Iris pigment epithelial cell (primary cell): ENCODE measurements at regions not wholly inside any gene's neighbourhood (a gene's known extent, or its start where the extent isn't known, plus 50 kb on each side); places are given as distances from the start of the nearest gene placed in this dataset.

ENCODE experiments used
- DNase-seq: peaks from one replicate; pipeline ENCODE4 v3.0.0-alpha.2; 2011; ENCODE audit warnings: low read depth

DNA sequence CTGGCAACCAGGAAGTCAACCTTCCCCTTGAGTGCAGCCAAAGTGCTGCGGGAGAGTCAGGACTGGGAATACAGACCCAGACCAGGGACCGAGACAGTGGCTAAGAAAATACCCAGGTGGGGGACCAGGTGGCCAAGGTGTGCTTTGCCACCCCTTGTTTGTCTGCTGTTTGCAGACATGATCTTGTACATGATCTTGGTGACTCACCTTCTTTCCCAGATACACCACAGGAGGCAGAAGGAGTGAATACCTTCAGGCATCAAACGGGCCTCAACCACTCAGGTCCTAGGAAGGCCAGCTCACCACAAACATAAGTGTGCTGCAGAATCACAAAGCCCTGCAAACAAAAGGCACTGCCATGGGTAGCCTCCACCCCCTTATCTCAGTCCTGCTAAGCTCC is 62.0 kb downstream of the CNGA2 start:
- DNase-seq, result no peak

- DNase-seq, result no peak
Observed at GRCh38 chrX:151801980-151802379, 67.4 kb downstream of the CNGA2 start.

- no peak for DNase-seq
Observed at GRCh38 chrX:151806967-151807540, 72.5 kb downstream of the CNGA2 start.

DNA sequence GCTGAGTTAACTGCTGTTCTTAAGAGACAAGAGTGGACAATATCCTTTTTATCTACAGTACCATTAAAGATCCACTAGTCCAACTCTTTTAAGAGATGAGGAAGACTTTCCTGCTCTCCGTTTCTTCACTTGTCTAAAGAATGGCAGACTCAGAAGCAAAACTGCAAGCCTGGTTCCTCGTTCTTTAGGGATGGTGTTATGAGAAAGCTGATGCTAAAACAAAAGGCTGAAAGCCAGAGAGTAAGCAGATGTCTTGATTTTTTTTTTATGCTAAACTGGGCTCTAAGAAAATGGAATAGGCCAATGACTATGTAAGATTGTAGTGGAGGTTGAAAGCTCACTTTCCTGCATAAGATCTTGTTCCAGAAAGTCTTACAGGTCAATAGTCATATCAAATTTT is 78.1 kb downstream of the CNGA2 start:
- no peak for DNase-seq

DNA sequence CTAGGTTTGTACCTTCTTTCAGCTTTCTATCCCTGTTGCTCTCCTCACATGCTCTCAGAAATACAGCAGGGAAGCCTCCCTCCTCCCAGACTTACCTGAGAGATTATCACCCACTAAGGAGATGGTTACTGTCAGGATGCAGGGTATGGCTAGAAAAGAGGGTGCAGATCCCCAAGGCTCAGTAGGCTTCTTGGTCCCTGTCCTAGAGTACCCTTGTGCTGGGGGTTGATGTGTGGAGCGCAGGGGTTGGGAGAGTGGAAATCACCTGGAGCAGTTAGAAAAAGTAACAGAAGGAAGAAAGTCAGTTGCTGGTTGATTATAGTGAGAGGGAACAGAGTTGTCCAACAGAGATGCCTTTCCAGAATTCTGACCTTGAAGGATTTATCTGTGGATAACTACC is 80.2 kb downstream of the CNGA2 start:
- DNase-seq, result no peak

GRCh38 chrX:151815398-151815797 is 80.9 kb downstream of the CNGA2 start:
- DNase-seq, result peak; percentile 23

DNA sequence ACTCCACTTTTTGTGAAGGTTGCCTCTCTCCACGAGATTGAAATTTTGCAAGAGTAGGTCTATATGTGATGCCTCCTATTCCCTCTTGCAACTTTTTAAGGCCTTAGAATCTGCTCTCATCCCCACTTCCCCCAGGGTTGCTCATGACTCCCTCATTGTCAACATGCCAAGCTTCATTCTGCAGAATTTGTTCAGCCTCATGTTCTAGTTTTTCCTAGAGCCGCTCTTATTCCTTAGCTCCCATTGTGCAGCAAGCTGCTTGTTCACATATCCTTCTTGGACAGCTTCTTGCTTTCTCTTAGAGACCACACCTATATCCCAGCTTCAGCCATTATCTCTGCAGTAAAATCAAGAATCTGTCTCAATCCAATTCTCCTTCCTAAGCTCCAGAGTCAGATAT is 82.4 kb downstream of the CNGA2 start:
- DNase-seq, result no peak

GRCh38 chrX:151818828-151819227 is 84.3 kb downstream of the CNGA2 start:
- no peak for DNase-seq

DNA sequence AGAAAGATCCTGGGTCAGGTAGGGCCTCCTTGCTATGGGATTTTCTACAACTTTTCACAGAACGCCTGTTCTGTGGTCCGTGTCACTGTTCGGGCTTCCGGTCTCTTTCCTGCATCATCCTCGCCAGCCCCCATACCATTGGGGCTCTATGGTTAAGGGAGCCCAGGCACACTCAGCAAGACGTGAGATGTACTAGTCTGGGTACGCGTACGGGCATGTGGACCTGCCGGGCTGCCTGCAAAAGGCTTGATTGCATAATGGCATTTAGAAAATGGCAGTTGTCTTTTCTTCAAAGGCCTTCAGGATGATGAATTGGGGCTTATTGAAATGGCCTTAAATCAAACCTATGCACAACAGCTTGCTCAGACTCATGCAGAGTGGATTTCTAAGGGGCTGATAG is 86.7 kb downstream of the CNGA2 start:
- DNase-seq, result no peak

- DNase-seq, result no peak
Observed at GRCh38 chrX:151825007-151825406, 87.7 kb upstream of the MAGEA4 start.

GRCh38 chrX:151825925-151826485 is 86.7 kb upstream of the MAGEA4 start:
- DNase-seq, result peak; percentile 88

DNA sequence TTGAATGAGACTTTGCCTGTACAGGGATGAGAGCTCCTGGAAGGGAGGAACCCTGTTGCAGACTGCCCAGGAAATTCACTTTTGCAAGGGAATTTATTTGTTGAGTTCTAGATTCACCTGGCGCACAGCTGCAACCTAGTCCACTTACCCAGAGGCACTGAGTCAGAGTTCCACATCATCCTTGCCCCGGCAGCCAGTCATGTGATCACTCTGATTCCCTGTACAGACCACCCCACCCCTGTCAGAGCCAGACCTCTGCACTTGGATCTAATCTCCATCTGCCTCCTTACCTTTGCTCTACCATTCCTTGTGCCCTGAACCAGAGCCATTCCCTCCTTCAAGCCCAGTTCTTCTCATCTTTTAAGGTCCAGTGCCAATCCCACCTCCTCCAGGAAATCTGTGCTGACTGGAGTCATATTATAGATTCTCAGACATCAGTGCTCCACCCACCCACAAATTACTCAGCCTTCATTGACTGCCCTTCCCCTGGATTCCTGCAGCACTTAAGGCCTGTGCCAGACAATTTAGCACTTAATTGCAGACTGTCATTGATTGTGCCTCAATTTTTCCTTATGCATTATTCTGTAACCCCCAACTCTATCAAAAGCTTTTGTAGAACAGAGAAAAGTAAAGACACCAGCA is 84.1 kb upstream of the MAGEA4 start:
- DNase-seq, result peak; percentile 11

GRCh38 chrX:151830911-151831310 is 81.8 kb upstream of the MAGEA4 start:
- DNase-seq, result peak; percentile 3

GRCh38 chrX:151852294-151852693 is 60.4 kb upstream of the MAGEA4 start:
- DNase-seq, result no peak

DNA sequence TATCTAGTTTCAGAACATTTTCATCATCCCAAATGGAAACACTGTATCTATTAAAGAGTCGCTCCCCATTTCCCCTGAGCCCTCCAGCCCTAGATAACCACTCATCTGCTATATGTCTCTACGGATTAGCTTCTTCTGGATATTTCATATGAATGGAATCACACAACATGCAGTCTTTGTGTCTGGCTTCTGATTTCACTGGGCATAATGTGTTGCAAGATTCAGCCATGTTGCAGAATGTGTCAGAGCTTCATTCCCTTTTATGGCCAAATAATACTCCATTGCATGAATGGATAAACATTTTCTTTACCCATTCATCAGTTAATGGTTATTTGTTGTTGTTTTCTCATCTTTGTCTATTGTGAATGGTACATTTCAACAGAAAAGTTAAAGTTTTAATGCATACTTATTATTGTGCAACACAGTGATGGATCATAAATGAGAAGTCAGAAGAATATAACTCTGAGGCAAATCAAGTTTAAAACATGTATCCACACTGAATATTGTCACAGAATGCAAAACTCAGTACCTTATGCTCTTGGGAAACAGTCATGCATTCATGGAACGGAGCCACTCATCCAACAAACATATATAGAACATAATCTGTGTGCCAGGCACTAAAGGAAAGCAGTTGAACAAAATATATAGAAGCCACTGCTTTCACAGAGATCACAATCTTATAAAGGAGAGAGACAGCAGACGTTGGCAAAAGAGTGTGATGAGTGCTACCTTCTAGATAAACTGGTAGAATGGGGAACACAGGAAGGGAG is 57.8 kb upstream of the MAGEA4 start:
- no peak for DNase-seq

DNA sequence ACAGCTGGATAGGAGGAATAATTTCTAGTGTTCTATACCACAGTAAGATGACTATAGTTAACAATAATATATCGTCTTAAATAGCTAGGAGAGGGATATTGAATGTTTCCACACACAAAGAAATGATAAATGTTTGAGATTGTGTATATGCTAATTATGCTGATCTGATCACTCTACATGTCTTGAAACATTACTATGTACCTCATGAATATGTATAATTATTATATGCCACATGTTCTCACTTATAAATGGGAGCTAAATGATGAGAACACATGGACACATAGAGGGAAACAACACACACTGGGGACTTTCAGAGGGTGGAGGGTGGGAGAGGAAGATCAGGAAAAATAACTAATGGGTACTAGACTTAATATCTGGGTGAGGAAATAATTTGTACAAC is 53.2 kb upstream of the MAGEA4 start:
- no peak for DNase-seq

GRCh38 chrX:151860827-151861226 is 51.9 kb upstream of the MAGEA4 start:
- no peak for DNase-seq
